ENCODE measurements at regions not wholly inside any gene's neighbourhood (a gene's known extent, or its start where the extent isn't known, plus 50 kb on each side); places are given as distances from the start of the nearest gene placed in this dataset.

GRCh38 chr2:181376999-181377398 is 80.2 kb upstream of the ITGA4 start:
- H2AFZ ChIP-seq (replicated peaks; ENCODE audit: low read length, poor library complexity) = no peak overlapping the region
- no peak overlapping the region for H4K91ac ChIP-seq (ENCODE audit: insufficient read depth, low read depth, low read length)
- WGBS, 2 experiments (ENCODE audit: extremely low coverage in 2 of 2, insufficient read length in 1 of 2) = no CpG with 5 or more reads among the region's 1 CpG
- H3K4me2 ChIP-seq (ENCODE audit: low read depth, low read length) = no peak overlapping the region
- H4K5ac ChIP-seq (ENCODE audit: low read depth, low read length) = no peak overlapping the region
- H3K18ac ChIP-seq (ENCODE audit: low read depth, low read length) = no peak overlapping the region
- no peak overlapping the region for H2BK20ac ChIP-seq (ENCODE audit: low read depth, low read length)
- ChIA-PET POLR2A (ENCODE audit: unreplicated experiment) (no interaction called here), CTCF (interaction anchor here (0.6 kb wide), 1 partner anchor 44 kb away, joined by 3 read pairs; no protein-coding TSS in a partner anchor)
- no peak for DNase-seq
- H2BK15ac ChIP-seq (ENCODE audit: low read depth, low read length) = no peak overlapping the region
- peaks cover 4% of the 10 kb centered on the region; the same call in 1 of the 2 replicates for H3K27me3 ChIP-seq (ENCODE audit: control insufficient read depth, insufficient read depth, low read length)
- BruUV-seq (replicated peaks) = no TSS peak
- H3K79me1 ChIP-seq (ENCODE audit: low read depth in 1 of 2, low read length in 2 of 2) = no peaks in the 10 kb centered on the region
- H3K9me3 ChIP-seq (ENCODE audit: control insufficient read depth, insufficient read depth, low read length) = no peaks in the 10 kb centered on the region
- H2BK120ac ChIP-seq (ENCODE audit: low read depth, low read length) = no peak overlapping the region
- in situ Hi-C loops (cut with MboI; ENCODE audit: low sequenced_read_pairs) (no loop called here), intact Hi-C loops (cut with micrococcal nuclease) (no loop called here), dilution Hi-C loops (cut with HindIII; ENCODE audit: low sequenced_read_pairs, unreplicated experiment) (no loop called here)
- no peak overlapping the region for H3K27ac ChIP-seq (ENCODE audit: insufficient read depth, low read length)
- H3K36me3 ChIP-seq (ENCODE audit: control insufficient read depth, insufficient read depth, low read length) = no peaks in the 10 kb centered on the region
- no peak for TF ChIP-seq CHD1 (IDR thresholded peaks at IDR 0.05; ENCODE audit: low read depth, low read length)
- no peak for TF ChIP-seq ELK1 (IDR thresholded peaks at IDR 0.05; ENCODE audit: borderline replicate concordance, low read depth, low read length)
- no peak for TF ChIP-seq FOS (IDR thresholded peaks at IDR 0.05; ENCODE audit: low read depth, low read length)
- TF ChIP-seq SMC3 (IDR thresholded peaks at IDR 0.05; ENCODE audit: low read depth, low read length) = no peak
- TF ChIP-seq RCOR1 (IDR thresholded peaks at IDR 0.05; ENCODE audit: insufficient replicate concordance, low read length) = no peak
- TF ChIP-seq NFE2L2 (IDR thresholded peaks at IDR 0.05; ENCODE audit: low read depth, low read length) = no peak
- TF ChIP-seq MAZ (IDR thresholded peaks at IDR 0.05; ENCODE audit: borderline replicate concordance, low read depth, low read length) = no peak
- TF ChIP-seq POLR2A (IDR thresholded peaks at IDR 0.05; ENCODE audit: low read depth, low read length) = no peak
- no peak for TF ChIP-seq RAD21 (IDR thresholded peaks at IDR 0.05; ENCODE audit: low read length)
- no peak for TF ChIP-seq CTCF (conservative IDR thresholded peaks at IDR 0.05; ENCODE audit: low read depth, low read length)
- TF ChIP-seq MXI1 (IDR thresholded peaks at IDR 0.05; ENCODE audit: borderline replicate concordance, low read depth, low read length) = no peak
- H2AK5ac ChIP-seq (ENCODE audit: low read depth, low read length) = no peak overlapping the region
- no peak overlapping the region for H2AK9ac ChIP-seq (replicated peaks; ENCODE audit: low read depth, low read length, poor library complexity)
- H3K14ac ChIP-seq (replicated peaks; ENCODE audit: low read depth, low read length) = no peak overlapping the region
- H3K9me1 ChIP-seq (ENCODE audit: insufficient read depth, low read length) = no peaks in the 10 kb centered on the region
- no peaks in the 10 kb centered on the region for H4K20me1 ChIP-seq (ENCODE audit: insufficient read depth, low read length)
- H3K4me1 ChIP-seq (ENCODE audit: control insufficient read depth, insufficient read depth, low read length) = peaks cover 1% of the 10 kb centered on the region; the same call in 1 of the 2 replicates
- H3K4me3 ChIP-seq (ENCODE audit: insufficient read depth, low read depth, low read length) = no peak overlapping the region
- H4K8ac ChIP-seq (ENCODE audit: low read depth in 2 of 2, low read length in 2 of 2) = no peak overlapping the region
- no peak overlapping the region for H2BK5ac ChIP-seq (ENCODE audit: low read depth, low read length, poor library complexity, severe bottlenecking)
- no peak overlapping the region for H3K56ac ChIP-seq (ENCODE audit: extremely low read depth, insufficient read depth, low read length)
- no peak overlapping the region for H3K23ac ChIP-seq (ENCODE audit: low read depth, low read length)
- no peak overlapping the region for H3K9ac ChIP-seq (ENCODE audit: low read depth, low read length)
- ATAC-seq (ENCODE audit: low read depth) = no peak
- no peak overlapping the region for H3K4ac ChIP-seq (ENCODE audit: low read depth, low read length)
